K562 (cell line): ENCODE measurements at regions not wholly inside any gene's neighbourhood (a gene's known extent, or its start where the extent isn't known, plus 50 kb on each side); places are given as distances from the start of the nearest gene placed in this dataset.

ENCODE experiments used
- ATAC-seq: fragments of 200-7000 bp; cut with Tn5 transposase; 3 replicates; pipeline ENCODE4 v1.9.1; 2020; ENCODE audit warnings: moderate library complexity
- BruUV-seq: library from RNA; stranded (reverse); fragments of 400-500 nt; replicated peaks from 2 replicates; lab custom pipeline; 2021; lab: Mats Ljungman, UMichigan
- CTCF ChIA-PET: fragments of 300-600 bp; formaldehyde crosslinking; extraction: SDS; loops from one replicate; lab custom pipeline; 2021; ENCODE audit warnings: low intra/inter-chr PET ratio; lab: Yijun Ruan, JAX
- POLR2A ChIA-PET: fragments of 300-600, 350-650 bp; sonication (Branson Sonifier 250); formaldehyde crosslinking; extraction: SDS; loops from one replicate; lab custom pipeline; 2021; ENCODE audit warnings: antibody characterized with exemption, inconsistent platforms; lab: Yijun Ruan, JAX
- DNase-seq, 4 experiments: peaks; one replicate each; pipeline versions ENCODE4 v3.0.0 to v3.0.0-alpha.2; 2011 to 2018; ENCODE audit warnings: low spot score in 3 of 4, mixed read lengths in 3 of 4; ENCODE audit errors: extremely low read depth in 1 of 4
- FAIRE-seq: peaks from 2 replicates; lab custom pipeline; 2011; peaks lifted over from hg19 to GRCh38; lab: Jason Lieb, UNC
- H2AFZ ChIP-seq: 2 replicates; pipeline ENCODE4 v1.6.0; 2011; ENCODE audit warnings: low read depth, low read length, control low read depth, inconsistent platforms
- H3K27ac ChIP-seq: fragments of 200-600 bp; 3 replicates; pipeline ENCODE4 v1.8.0; 2011; ENCODE audit warnings: low read depth, mild to moderate bottlenecking, control low read depth, inconsistent platforms, low read length, moderate library complexity, mixed read lengths; ENCODE audit errors: extremely low read depth
- H3K27me3 ChIP-seq, 2 experiments: fragments of 300-600 bp in 1 of 2; 2 replicates in 1 of 2; 3 replicates in 1 of 2; pipeline versions ENCODE4 v1.6.0 to v1.8.0; 2011; ENCODE audit warnings: inconsistent platforms in 2 of 2, low read length in 2 of 2, mild to moderate bottlenecking in 1 of 2, mixed read lengths in 1 of 2, moderate library complexity in 1 of 2; ENCODE audit not compliant: control insufficient read depth in 2 of 2, insufficient read depth in 2 of 2
- H3K36me3 ChIP-seq: fragments of 300-600 bp; 3 replicates; pipeline ENCODE4 v1.8.0; 2011; ENCODE audit warnings: mild to moderate bottlenecking, low read length, inconsistent platforms; ENCODE audit not compliant: control insufficient read depth, insufficient read depth
- H3K4me1 ChIP-seq, 2 experiments: fragments of 200-600 bp in 1 of 2; replicated peaks in 1 of 2; 2 replicates in 1 of 2; 3 replicates in 1 of 2; pipeline versions ENCODE4 v1.5.1 to v1.8.0; 2011; ENCODE audit warnings: inconsistent platforms in 2 of 2, low read length in 2 of 2, mild to moderate bottlenecking in 1 of 2, mixed read lengths in 1 of 2, moderate library complexity in 1 of 2; ENCODE audit not compliant: control insufficient read depth in 2 of 2, insufficient read depth in 2 of 2
- H3K4me2 ChIP-seq: 2 replicates; pipeline ENCODE4 v1.6.1; 2011; ENCODE audit warnings: low read length, control low read depth, inconsistent platforms, mixed read lengths; ENCODE audit not compliant: insufficient read depth
- H3K4me3 ChIP-seq: fragments of 200-600 bp; sonication (generic), shearing (Covaris generic); 2 replicates; pipeline ENCODE4 v1.5.1; 2016; ENCODE audit warnings: control low read depth, inconsistent platforms
- H3K79me2 ChIP-seq: fragments of 200-600 bp; 3 replicates; pipeline ENCODE4 v1.8.0; 2011; ENCODE audit warnings: low read length, inconsistent platforms; ENCODE audit not compliant: control insufficient read depth, insufficient read depth
- H3K9ac ChIP-seq, 2 experiments: 2 replicates each; pipeline versions ENCODE4 v1.6.0 to v1.6.1; 2011; ENCODE audit warnings: low read depth in 2 of 2, low read length in 2 of 2, control low read depth in 1 of 2, inconsistent platforms in 1 of 2, mild to moderate bottlenecking in 1 of 2, mixed read lengths in 1 of 2; ENCODE audit not compliant: insufficient read depth in 1 of 2
- H3K9me1 ChIP-seq: one replicate; pipeline ENCODE4 v1.6.0; 2011; ENCODE audit warnings: inconsistent platforms, mild to moderate bottlenecking, low read length, moderate library complexity; ENCODE audit not compliant: control insufficient read depth, insufficient read depth
- H3K9me3 ChIP-seq: replicated peaks from 2 replicates; pipeline ENCODE4 v1.5.1; 2011; ENCODE audit warnings: low read depth, low read length, inconsistent platforms; ENCODE audit not compliant: control insufficient read depth, insufficient read depth
- H4K20me1 ChIP-seq: replicated peaks from 2 replicates; pipeline ENCODE4 v1.6.1; 2011; ENCODE audit warnings: low read length, inconsistent platforms, mixed read lengths; ENCODE audit not compliant: control insufficient read depth, insufficient read depth
- BRD9 ChIP-seq: fragments of 450-650 bp; IDR thresholded peaks from 2 replicates; pipeline ENCODE4 v1.6.1; 2018; ENCODE audit warnings: low read depth; ENCODE audit not compliant: partially characterized antibody
- CSDE1 ChIP-seq, 2 experiments: fragments of 450-650 bp; IDR thresholded peaks; 2 replicates each; pipeline ENCODE4 v1.6.1; 2016; ENCODE audit warnings: mild to moderate bottlenecking in 1 of 2
- FOXA3 ChIP-seq, 2 experiments: fragments of 450-650 bp in 1 of 2; sonication (generic) in 1 of 2; formaldehyde crosslinking; IDR thresholded peaks in 1 of 2; conservative IDR thresholded peaks in 1 of 2; 2 replicates each; pipeline versions ENCODE4 v1.4.0 to v1.8.0; 2020 to 2022; ENCODE audit warnings: mild to moderate bottlenecking in 2 of 2, missing genetic modification reagents in 1 of 2
- FOXJ3 ChIP-seq: sonication (generic); formaldehyde crosslinking; IDR thresholded peaks from 2 replicates; pipeline ENCODE4 v1.4.0; 2020; ENCODE audit warnings: mild to moderate bottlenecking, missing genetic modification reagents
- HDAC1 ChIP-seq, 2 experiments: fragments of 450-650 bp; IDR thresholded peaks; 2 replicates each; pipeline ENCODE4 v1.6.1; 2016 to 2017; ENCODE audit warnings: inconsistent platforms in 1 of 2, mild to moderate bottlenecking in 1 of 2, moderate library complexity in 1 of 2
- MCM5 ChIP-seq: fragments of 450-650 bp; IDR thresholded peaks from 2 replicates; pipeline ENCODE4 v1.6.1; 2016; ENCODE audit warnings: low read depth
- MITF ChIP-seq: IDR thresholded peaks from 2 replicates; pipeline ENCODE4 v1.6.1; 2014; ENCODE audit warnings: antibody characterized with exemption
- MTA2 ChIP-seq: fragments of 450-650 bp; IDR thresholded peaks from 2 replicates; pipeline ENCODE4 v1.6.1; 2016; ENCODE audit warnings: low read depth
- POU5F1 ChIP-seq: fragments of 150-350 bp; IDR thresholded peaks from 2 replicates; pipeline ENCODE4 v1.6.1; 2014; ENCODE audit warnings: borderline replicate concordance, low read length, low read depth, mild to moderate bottlenecking; ENCODE audit not compliant: partially characterized antibody
- RBM15 ChIP-seq: fragments of 200-400 bp; formaldehyde crosslinking; IDR thresholded peaks from 2 replicates; pipeline ENCODE4 v1.6.1; 2018; ENCODE audit warnings: mild to moderate bottlenecking, low read length, moderate library complexity; ENCODE audit not compliant: insufficient read depth
- SETDB1 ChIP-seq: IDR thresholded peaks from one replicate; pipeline ENCODE4 v1.6.1; 2012; ENCODE audit warnings: low read length, control low read depth, inconsistent platforms
- TAF9B ChIP-seq: fragments of 450-650 bp; IDR thresholded peaks from 2 replicates; pipeline ENCODE4 v1.6.1; 2018; ENCODE audit warnings: mild to moderate bottlenecking; ENCODE audit not compliant: partially characterized antibody
- ZBTB17 ChIP-seq: fragments of 450-650 bp; formaldehyde crosslinking; IDR thresholded peaks from 2 replicates; pipeline ENCODE4 v1.4.0; 2020; ENCODE audit warnings: mild to moderate bottlenecking
- ZNF212 ChIP-seq: fragments of 450-650 bp; formaldehyde crosslinking; IDR thresholded peaks from 2 replicates; pipeline ENCODE4 v1.4.0; 2020; ENCODE audit warnings: mild to moderate bottlenecking
- ZNF3 ChIP-seq: fragments of 250-450 bp; sonication (Bioruptor Pico); IDR thresholded peaks from 2 replicates; pipeline ENCODE4 v1.5.0; 2021; ENCODE audit warnings: mild to moderate bottlenecking, moderate library complexity
- ZNF609 ChIP-seq: sonication (generic); formaldehyde crosslinking; IDR thresholded peaks from 2 replicates; pipeline ENCODE4 v1.8.1; 2023; ENCODE audit warnings: missing genetic modification reagents, mild to moderate bottlenecking, borderline replicate concordance
- ZNF780A ChIP-seq: fragments of 250-450 bp; sonication (Bioruptor Pico); IDR thresholded peaks from 2 replicates; pipeline ENCODE4 v1.5.0; 2021; ENCODE audit warnings: mild to moderate bottlenecking
- ZSCAN29 ChIP-seq: fragments of 450-650 bp; IDR thresholded peaks from 2 replicates; pipeline ENCODE4 v1.6.1; 2017
- ZZZ3 ChIP-seq: fragments of 450-650 bp; IDR thresholded peaks from 2 replicates; pipeline ENCODE4 v1.6.1; 2016; ENCODE audit warnings: antibody characterized with exemption, mild to moderate bottlenecking, moderate library complexity
- WGBS: fragments of 100-300 bp; shearing (Covaris generic); methylation state at CpG from one replicate; pipeline ENCODE4 v1.1.6; 2016; ENCODE audit warnings: low coverage, mixed read lengths; ENCODE audit not compliant: insufficient coverage; ENCODE audit errors: missing lambda C conversion rate; 5-methylcytosine and 5-hydroxymethylcytosine counted together
- in situ Hi-C: fragments of 300-500 bp; cut with MboI; formaldehyde crosslinking; loops from 4 replicates; pipeline ENCODE4 v1.15.0; 2018; ENCODE audit warnings: inconsistent platforms, mixed read lengths
- intact Hi-C: fragments of 100-400 bp; cut with micrococcal nuclease; formaldehyde crosslinking; loops from 2 replicates; pipeline ENCODE4 v1.14.2; 2022

- H3K36me3 ChIP-seq = no peaks in the 10 kb centered on the region
- H4K20me1 ChIP-seq = no peaks in the 10 kb centered on the region
- H3K4me3 ChIP-seq = no peak overlapping the region
- no peak overlapping the region for H3K9ac ChIP-seq
- no peaks in the 10 kb centered on the region for H3K9me1 ChIP-seq
- H3K27me3 ChIP-seq = no peaks in the 10 kb centered on the region
- H3K4me2 ChIP-seq = no peak overlapping the region
- ChIA-PET POLR2A (interaction anchor here (0.6 to 1.3 kb wide), 2 partner anchors 10 to 113 kb away, joined by 3 to 5 read pairs; no protein-coding TSS in a partner anchor), CTCF (no interaction called here)
- DNase-seq (no peak), FAIRE-seq (no peak), ATAC-seq (no peak)
- in situ Hi-C loops = no loop called here
- 0 out of 2 replicates have a peak, but pooled peaks cover 2% of the 10 kb centered on the region for H3K9me3 ChIP-seq
- 51% methylated on average over 2 of the region's 2 CpGs for WGBS
- TF ChIP-seq MITF = no peak
- no peak for TF ChIP-seq MTA2
- TF ChIP-seq POU5F1 = no peak
- no peak for TF ChIP-seq MCM5
- TF ChIP-seq ZZZ3 = no peak
- TF ChIP-seq FOXJ3 (CRISPR knock-in tag) = no peak
- no peak for TF ChIP-seq ZNF609 (CRISPR knock-in tag)
- no peak for TF ChIP-seq BRD9
- no peak for TF ChIP-seq ZNF3
- no peak for TF ChIP-seq ZBTB17 (CRISPR knock-in tag)
- no peak for TF ChIP-seq ZNF212 (CRISPR knock-in tag)
- TF ChIP-seq FOXA3 (CRISPR knock-in tag; conservative IDR thresholded peaks at IDR 0.05 in 1 of 2, IDR thresholded peaks at IDR 0.05 in 1 of 2) = no peak
- TF ChIP-seq HDAC1 (IDR thresholded peaks at IDR 0.05) = no peak
- TF ChIP-seq ZSCAN29 = no peak
- TF ChIP-seq ZNF780A (CRISPR knock-in tag) = no peak
- no peak for TF ChIP-seq CSDE1 (IDR thresholded peaks at IDR 0.05)
- TF ChIP-seq RBM15 = no peak
- TF ChIP-seq SETDB1 = no peak
- TF ChIP-seq TAF9B = no peak
- no peak overlapping the region for H3K27ac ChIP-seq
- intact Hi-C loops = no loop called here
- BruUV-seq = no TSS peak
- no peaks in the 10 kb centered on the region for H3K79me2 ChIP-seq
- no peak overlapping the region for H2AFZ ChIP-seq
- H3K4me1 ChIP-seq = peaks cover 0 to 12% of the 10 kb centered on the region in 2 experiments; a peak in 3 of 5 replicates
These were observed 203.7 kb upstream of the RUNX1 start for GRCh38 chr21:35252831-35253230.
